Right cardiac atrium (tissue), 5 donors: ENCODE measurements at regions not wholly inside any gene's neighbourhood (a gene's known extent, or its start where the extent isn't known, plus 50 kb on each side); places are given as distances from the start of the nearest gene placed in this dataset.
"Not testable (repeated sequence)": the region's sequence is repeated elsewhere in the genome, so short reads cannot be mapped to it uniquely, and the experiment has no call there.

ENCODE experiments used
- ATAC-seq, 2 donors: fragments of 200-7000 bp; cut with Tn5 transposase; one replicate each; pipeline versions ENCODE4 v1.8.0 to v1.9.1; 2020; ENCODE audit warnings: moderate library complexity in 2 of 2, mild to moderate bottlenecking in 1 of 2
- DNase-seq, 3 donors: peaks; one replicate each; pipeline ENCODE4 v3.0.0-alpha.2; 2020
- H3K27ac ChIP-seq: one replicate; pipeline ENCODE4 v1.5.1; 2013; ENCODE audit warnings: mild to moderate bottlenecking, low read length, control low read depth, moderate library complexity
- H3K27me3 ChIP-seq: one replicate; pipeline ENCODE4 v1.6.1; 2013; ENCODE audit not compliant: control insufficient read depth, insufficient read depth
- H3K4me1 ChIP-seq: one replicate; pipeline ENCODE4 v1.6.1; 2013; ENCODE audit warnings: low read length; ENCODE audit not compliant: control insufficient read depth, insufficient read depth
- H3K4me3 ChIP-seq: one replicate; pipeline ENCODE4 v1.5.1; 2013; ENCODE audit warnings: low read length, control low read depth
- H3K9me3 ChIP-seq: one replicate; pipeline ENCODE4 v1.6.1; 2013; ENCODE audit warnings: low read length; ENCODE audit not compliant: control insufficient read depth
- WGBS: extraction: QIAGEN DNeasy Blood & Tissue Kit; methylation state at CpG from one replicate; pipeline ENCODE4 v1.1.7; 2013; 5-methylcytosine and 5-hydroxymethylcytosine counted together
- intact Hi-C, 4 donors: fragments of 100-400 bp; cut with DNase I; formaldehyde crosslinking; loops; one replicate each; pipeline versions ENCODE4 v1.11.0 to v1.14.0; 2022 to 2023
- donor health status: healthy with polysubstance abuse.
- donor health status: DM: no; HTN: yes; CAD: no.
- donor health status: DM: no; HTN: no; CAD: no.
- donor health status: DM: no; HTN: yes; CAD: no; lungs with severe emphysema.
- donor health status: DM: yes; HTN: yes; CAD: no.

DNA sequence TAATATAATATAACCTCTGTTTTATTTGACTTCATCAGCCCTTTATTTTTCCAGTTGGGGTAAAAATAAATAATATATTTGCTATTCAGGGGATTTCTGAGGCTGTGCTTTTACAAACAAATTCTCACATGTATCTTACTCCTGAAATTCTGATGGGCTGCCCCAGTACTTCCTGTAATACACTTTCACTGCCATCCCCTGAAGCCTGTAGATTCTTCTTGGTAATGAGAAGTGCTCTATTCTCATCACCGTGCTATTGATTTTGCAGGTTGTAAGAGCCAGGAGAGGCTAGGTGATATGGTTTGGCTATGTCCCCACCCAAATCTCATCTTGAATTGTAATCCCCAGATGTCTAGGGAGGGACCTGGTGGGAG, 91.9 kb upstream of the CEP78 start:
- Histone ChIP-seq H3K4me1 (no peaks in the 10 kb centered on the region), H3K9me3 (no peaks in the 10 kb centered on the region), H3K27ac (no peak overlapping the region), H3K27me3 (no peaks in the 10 kb centered on the region), H3K4me3 (no peak overlapping the region)
- ATAC-seq = no peak
- intact Hi-C loops = no loop called here
- no peak for DNase-seq
- 95% methylated on average over 1 of the region's 1 CpG for WGBS

DNA sequence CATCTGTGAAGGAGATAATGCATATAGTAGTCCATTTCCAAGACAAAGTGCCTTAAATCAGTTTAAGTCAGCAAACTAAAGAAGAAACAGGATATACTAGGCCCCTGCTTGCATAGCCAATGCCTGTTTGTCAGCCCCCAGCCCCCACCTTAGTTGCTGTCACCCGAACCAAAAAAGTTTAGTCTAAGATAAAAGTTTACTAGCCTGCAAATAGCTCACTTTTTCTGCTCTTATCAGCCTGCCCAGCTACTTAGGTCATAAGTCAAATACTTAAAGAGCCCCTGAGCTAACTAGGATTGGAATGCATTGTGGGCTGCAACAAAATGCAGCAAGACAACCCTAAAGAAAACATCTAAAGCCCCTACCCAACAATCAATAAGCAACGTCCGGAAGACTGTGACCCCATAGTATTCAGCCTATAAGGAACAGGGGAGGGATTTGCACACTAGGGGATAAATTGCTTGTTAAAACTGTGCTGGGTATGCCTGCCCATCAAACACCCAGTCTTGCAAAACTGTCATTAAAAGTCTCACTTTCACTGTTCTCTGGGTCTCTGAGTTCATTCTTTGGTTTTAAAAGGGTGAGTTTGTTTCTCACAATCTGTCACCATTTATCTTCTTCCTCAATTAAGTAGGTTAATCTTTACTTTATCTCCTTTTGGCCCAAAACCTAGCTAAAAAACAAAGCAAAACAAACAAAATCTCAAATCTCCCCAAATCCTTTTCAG, 92.4 kb upstream of the CEP78 start:
- Histone ChIP-seq H3K4me1 (no peaks in the 10 kb centered on the region), H3K4me3 (no peak overlapping the region), H3K9me3 (no peaks in the 10 kb centered on the region), H3K27ac (no peak overlapping the region), H3K27me3 (no peaks in the 10 kb centered on the region)
- no peak for ATAC-seq
- whole genome bisulfite sequencing = 50% methylated on average over 3 of the region's 3 CpGs
- no peak for DNase-seq
- intact Hi-C loops = no loop called here

DNA sequence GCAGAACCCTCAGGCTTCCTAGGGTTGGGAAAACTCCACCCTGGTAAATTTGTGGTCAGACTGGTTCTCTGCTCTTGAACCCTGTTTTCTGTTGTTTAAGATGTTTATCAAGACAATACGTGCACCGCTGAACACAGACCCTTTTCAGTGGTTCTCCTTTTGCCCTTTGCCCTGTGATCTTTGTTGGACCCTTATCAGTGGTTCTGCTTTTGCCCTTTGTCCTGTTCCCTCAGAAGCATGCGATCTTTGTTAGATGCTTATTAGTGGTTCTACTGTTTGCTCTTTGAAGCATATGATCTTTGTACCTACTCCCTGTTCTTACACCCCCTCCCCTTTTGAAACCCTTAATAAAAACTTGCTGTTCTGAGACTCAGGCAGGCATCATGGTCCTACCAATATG, 93.6 kb upstream of the CEP78 start:
- H3K4me1 ChIP-seq, intact Hi-C loops, H3K27ac ChIP-seq, H3K4me3 ChIP-seq, DNase-seq, H3K9me3 ChIP-seq, ATAC-seq, H3K27me3 ChIP-seq: not testable (repeated sequence)
- WGBS = 95% methylated on average over 3 of the region's 3 CpGs

DNA sequence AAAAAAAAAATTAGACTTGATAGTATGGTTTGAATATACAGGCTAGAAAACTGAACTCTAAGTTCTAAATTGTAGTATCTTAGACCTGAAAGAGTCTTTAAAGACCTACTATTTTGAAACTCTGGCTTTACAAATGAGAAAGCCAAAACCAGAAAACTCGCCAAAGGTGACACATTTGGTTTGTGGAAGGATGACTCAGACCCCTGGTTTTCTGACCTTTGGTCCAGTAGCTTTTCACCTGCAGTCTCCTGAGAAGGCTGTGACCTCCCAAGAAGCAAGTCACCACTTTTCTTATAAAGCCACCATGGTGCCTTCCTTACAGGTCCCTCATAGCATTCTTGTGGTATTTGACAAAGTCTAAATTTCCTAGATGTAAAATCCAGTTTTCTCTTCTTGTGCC, 102.1 kb upstream of the CEP78 start:
- DNase-seq (no peak), ATAC-seq (no peak)
- intact Hi-C loops = no loop called here
- Histone ChIP-seq H3K4me1 (no peaks in the 10 kb centered on the region), H3K9me3 (no peaks in the 10 kb centered on the region), H3K4me3 (no peak overlapping the region), H3K27ac (no peak overlapping the region), H3K27me3 (no peaks in the 10 kb centered on the region)
- 87% methylated on average over 1 of the region's 1 CpG for WGBS

DNA sequence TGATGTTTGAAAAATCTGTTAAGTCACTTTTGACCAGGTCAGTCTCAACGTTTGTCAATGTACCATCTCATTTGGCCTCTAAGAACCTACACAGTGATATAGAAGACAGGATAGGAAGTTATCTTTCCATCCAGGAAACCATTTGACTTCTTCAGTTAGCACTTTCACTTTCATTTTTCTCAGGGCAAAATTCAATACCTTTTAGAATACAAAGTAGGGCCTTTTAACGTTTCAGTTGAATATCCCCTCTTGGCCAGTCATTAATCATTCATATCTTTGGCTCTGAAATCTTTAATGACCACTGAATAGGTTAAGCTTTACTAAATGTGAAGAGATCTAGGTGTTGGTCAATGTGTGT, 101.1 kb upstream of the GNAQ start:
- Histone ChIP-seq H3K4me1 (no peaks in the 10 kb centered on the region), H3K27ac (no peak overlapping the region), H3K4me3 (peak overlapping the region; percentile 38), H3K27me3 (no peaks in the 10 kb centered on the region), H3K9me3 (no peaks in the 10 kb centered on the region)
- intact Hi-C loops = no loop called here
- ATAC-seq = no peak
- WGBS = 22% methylated on average over 2 of the region's 2 CpGs
- no peak for DNase-seq

DNA sequence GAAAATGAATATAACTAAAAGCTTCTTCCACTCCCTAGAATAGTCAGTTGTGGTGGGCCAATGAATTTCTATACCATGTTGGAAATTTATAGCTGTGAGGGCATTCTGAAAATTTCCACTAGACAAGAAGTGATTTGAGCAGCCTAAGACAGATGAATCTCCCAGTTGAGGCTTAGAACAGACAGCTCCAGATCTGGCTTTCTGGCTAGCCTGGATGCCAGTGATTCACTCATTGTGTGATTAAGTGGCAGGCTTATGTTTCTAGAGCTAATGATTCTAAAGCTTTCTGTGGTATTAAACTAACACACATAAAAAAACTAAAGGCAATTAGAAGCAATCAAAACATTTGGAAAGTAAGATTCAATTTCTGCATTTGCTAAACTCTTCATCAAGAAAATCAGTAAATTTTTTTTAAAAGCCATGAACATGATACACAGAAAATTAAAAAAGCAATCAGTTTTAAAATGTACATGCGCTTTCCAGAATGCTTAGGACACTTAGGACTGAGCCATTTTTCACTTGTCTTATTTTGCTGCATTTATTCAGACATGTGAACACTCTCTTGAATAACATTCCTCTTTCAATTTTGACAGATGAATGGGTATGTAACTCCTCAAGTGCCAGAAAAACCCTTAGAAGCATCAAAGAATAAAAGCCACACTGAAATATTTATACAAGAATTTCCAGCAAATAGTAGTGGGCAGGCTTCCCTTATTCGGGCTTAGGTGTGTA, 100.5 kb upstream of the GNAQ start:
- no peaks in the 10 kb centered on the region for H3K27me3 ChIP-seq
- intact Hi-C loops = no loop called here
- H3K4me3 ChIP-seq = peak overlapping the region; percentile 38
- 86% methylated on average over 2 of the region's 2 CpGs for WGBS
- no peaks in the 10 kb centered on the region for H3K9me3 ChIP-seq
- ATAC-seq (no peak), DNase-seq (no peak)
- H3K27ac ChIP-seq = no peak overlapping the region
- H3K4me1 ChIP-seq = no peaks in the 10 kb centered on the region

DNA sequence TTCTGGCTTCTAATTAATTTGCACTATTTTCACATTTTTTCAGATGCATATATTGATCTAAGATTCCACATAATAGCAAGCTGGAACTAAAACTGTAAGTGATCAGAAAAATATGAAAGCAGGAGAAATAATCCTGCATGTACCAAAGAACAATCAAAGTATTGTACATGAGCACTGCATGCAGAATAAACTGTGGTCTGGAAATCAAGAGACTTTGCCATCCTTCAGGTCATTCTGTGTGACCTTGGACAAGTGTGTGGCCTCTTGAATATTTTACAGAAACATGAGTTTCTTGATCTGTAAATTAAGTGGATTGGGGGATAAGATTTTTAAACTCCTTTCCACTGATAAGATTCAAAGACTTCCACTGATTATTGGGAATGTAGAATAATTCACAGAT, 99.2 kb upstream of the GNAQ start:
- Histone ChIP-seq H3K4me3 (no peak overlapping the region), H3K27me3 (no peaks in the 10 kb centered on the region), H3K9me3 (no peaks in the 10 kb centered on the region), H3K4me1 (no peaks in the 10 kb centered on the region), H3K27ac (no peak overlapping the region)
- ATAC-seq (no peak), DNase-seq (no peak)
- intact Hi-C loops = no loop called here

DNA sequence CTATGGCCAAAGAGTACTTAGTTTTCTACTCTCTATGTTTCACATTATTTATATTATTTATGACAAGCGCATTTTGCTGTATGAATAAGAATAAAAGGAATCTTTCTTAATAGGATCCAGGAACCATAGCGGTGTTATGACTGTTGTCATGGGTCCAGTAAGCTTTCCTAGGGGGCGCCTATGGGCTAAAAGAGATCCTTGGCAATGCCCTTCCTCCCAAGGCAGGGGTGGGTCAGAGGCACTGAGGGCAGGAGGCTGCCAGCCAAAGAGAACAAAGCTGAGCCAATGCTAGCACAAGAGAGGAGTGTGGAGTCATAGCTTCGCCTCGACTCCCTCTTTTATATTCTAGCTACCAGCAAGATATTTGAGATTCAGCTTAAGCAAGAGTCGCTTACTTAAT, 98.4 kb upstream of the GNAQ start:
- Histone ChIP-seq H3K4me1 (no peaks in the 10 kb centered on the region), H3K27me3 (no peaks in the 10 kb centered on the region), H3K27ac (no peak overlapping the region), H3K4me3 (no peak overlapping the region), H3K9me3 (no peaks in the 10 kb centered on the region)
- ATAC-seq (peak; percentile 60 to 73), DNase-seq (peak; percentile 30 to 66 (median 36))
- intact Hi-C loops = no loop called here
- 63% methylated on average over 6 of the region's 6 CpGs for WGBS

DNA sequence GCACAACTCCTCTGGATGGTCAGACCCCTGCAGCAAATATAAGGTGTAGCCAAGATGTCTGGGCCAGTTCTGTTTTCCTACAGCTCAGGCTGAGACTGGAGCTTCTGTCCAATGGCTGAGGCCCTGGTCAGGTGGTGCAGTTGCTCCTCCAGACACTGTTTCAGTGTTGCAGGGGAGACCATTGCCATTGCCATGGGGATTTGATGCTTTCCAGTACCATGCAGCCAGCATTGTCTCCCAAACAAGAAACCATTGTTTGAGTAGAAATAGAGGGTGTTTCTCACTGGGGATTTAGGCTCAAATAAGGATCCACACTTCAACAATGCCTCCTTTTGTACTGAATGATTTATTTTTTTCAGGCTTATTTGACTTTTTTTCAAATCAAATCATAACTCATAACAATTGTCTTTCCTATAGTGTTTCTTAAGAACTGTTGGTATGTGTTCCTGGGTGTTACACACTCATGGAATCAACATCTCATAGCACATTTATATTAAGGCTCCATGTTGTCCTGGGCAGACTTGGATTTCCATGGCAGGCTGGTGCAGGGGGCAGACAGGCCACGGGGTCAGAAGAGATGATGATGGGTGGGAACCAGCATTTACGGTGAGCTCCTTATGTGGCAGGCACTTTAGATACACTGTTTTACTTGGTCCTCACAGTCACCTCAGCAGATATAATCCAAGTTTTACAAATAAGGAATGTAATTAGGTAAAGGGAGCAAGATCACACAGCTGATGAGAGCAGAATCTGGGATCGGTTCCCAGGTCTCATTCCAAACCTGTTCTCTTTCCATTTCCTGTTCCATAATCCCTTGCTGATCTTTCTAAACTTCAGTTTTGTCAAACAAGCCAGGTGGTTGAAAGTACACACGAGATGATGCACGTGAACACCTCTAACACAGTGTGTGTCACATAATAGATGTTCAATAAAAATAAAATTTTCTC, 95.9 kb upstream of the GNAQ start:
- intact Hi-C loops = no loop called here
- Histone ChIP-seq H3K4me1 (no peaks in the 10 kb centered on the region), H3K9me3 (no peaks in the 10 kb centered on the region), H3K4me3 (no peak overlapping the region), H3K27me3 (no peaks in the 10 kb centered on the region), H3K27ac (no peak overlapping the region)
- DNase-seq (no peak), ATAC-seq (no peak)
- WGBS = 85% methylated on average over 5 of the region's 5 CpGs

DNA sequence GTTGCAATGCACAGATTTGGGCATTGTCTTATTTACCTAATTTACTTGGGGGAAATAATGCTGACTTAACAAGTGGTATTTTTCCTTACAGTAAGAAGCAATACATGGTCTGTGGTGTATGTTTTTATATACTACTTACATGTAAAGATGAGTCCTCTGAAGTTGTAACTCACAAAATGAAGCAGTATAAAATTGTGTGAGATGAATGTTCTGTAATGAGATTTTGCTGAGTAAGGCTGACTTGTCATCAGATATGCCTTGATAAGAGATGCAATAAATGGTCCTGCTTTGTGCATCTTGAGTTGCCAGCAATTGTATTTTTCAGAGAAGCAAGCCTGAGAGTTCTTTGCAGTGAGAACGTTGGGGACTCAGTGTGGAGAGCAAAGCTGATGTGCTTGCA, 92.2 kb upstream of the GNAQ start:
- DNase-seq (no peak), ATAC-seq (no peak)
- Histone ChIP-seq H3K27ac (no peak overlapping the region), H3K4me3 (no peak overlapping the region), H3K4me1 (no peaks in the 10 kb centered on the region), H3K27me3 (no peaks in the 10 kb centered on the region), H3K9me3 (no peaks in the 10 kb centered on the region)
- WGBS = 53% methylated on average over 1 of the region's 1 CpG
- intact Hi-C loops = no loop called here

DNA sequence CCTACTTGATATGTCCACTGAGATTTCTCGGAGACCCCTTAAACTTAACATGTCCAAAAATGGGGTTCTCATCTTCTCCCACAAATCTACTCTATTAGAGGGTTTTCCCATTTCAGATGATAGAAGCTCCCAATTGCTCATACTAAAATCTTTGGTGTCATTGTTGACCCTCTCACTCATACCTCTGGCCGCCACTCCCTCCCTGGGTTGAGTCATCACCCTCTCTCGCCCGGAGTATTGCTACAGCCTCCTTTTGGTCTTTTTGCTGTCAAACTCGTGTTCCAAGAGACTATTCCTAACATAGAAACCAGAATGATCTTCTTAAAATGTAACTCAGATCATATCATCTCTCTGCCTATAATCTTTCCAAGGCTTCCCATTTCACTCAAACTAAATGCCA, 91.0 kb upstream of the GNAQ start:
- H3K27me3 ChIP-seq = no peaks in the 10 kb centered on the region
- ATAC-seq (no peak), DNase-seq (no peak)
- no peaks in the 10 kb centered on the region for H3K4me1 ChIP-seq
- WGBS = 85% methylated on average over 5 of the region's 5 CpGs
- intact Hi-C loops = no loop called here
- no peaks in the 10 kb centered on the region for H3K9me3 ChIP-seq
- no peak overlapping the region for H3K4me3 ChIP-seq
- H3K27ac ChIP-seq = no peak overlapping the region
